Amniotic epithelial cell (primary cell): ENCODE measurements at regions not wholly inside any gene's neighbourhood (a gene's known extent, or its start where the extent isn't known, plus 50 kb on each side); places are given as distances from the start of the nearest gene placed in this dataset.
"Not testable (repeated sequence)": the region's sequence is repeated elsewhere in the genome, so short reads cannot be mapped to it uniquely, and the experiment has no call there.

Experiments
- DNase-seq: peaks from one replicate; pipeline ENCODE4 v3.0.0-alpha.2; 2010; ENCODE audit warnings: low read depth

- no peak for DNase-seq
Measured at GRCh38 chr6:170044836-170045562, 245.9 kb downstream of the DLL1 start.

DNA sequence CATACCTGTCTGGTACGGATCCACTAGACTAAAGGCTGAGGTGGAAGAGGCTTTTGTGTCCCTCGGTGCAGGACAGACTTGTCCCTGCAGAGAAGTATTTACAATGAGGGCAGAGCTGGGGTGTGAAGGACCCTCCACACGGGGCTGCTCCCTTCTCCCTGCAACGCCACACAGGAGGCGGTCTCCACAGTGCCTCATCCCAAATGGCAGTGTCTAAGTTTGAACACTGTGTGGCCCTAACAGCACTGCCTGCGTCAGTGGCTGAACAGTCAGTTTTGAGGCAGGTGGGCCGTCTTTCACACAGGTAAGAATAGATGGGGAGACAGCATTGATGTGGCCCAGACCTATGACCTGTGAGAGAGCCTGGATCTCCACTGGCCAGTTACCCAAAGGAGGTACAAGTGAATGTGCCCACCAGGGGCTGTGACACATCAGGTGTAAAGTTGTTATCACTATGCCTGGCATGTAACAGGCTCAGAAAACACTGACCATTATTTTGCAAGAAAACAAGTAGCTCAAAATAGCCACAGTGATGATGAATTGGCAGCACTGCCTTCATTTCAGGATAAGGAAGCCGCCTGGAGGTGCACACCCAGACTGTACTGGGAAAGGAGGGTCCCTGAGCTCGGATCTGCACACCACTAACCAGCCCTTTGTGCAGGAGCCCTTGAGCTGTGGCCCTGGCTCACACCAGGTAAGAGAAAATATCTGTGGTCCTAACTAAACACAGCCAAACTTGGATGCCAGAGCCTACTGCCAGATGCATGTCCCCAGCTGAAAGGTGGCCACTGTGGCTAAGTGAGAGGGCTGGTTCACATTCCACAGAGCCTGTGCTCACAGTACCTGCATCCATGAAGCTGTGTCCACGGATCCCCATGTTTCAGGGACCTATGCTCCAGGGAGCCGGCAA lies 246.7 kb downstream of the DLL1 start:
- no peak for DNase-seq

DNA sequence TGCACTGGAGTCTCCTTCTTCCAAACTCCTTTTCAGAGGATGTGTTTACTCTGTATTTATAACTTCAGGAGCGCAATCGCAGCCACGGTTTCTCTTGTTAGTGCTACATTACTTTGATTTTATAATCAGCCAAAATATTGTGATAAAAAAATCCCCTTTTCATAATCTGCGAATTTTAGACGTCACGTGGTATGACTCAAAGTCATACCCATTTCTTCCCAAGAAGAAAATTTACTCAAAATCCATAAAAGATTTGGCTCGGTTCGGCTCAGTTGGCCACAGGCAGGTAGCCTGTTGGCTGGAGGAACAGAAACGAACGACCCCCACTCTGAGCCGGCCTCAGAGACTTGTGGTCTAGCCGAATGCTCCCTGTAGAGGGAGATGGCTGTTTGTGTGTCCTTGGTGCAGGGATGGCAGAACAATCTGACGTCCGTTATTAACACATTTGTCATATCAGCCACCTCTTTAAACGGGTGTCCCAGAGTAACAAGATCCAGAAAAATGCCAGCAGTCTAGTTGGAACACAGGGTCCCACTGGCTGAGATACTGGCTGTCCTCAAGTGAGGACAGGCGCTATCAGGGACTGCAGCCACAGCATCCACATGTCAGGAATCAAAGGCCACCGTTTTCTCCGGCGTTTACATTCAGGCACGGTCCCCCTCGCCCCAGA lies 247.6 kb downstream of the DLL1 start:
- DNase-seq: no peak

DNA sequence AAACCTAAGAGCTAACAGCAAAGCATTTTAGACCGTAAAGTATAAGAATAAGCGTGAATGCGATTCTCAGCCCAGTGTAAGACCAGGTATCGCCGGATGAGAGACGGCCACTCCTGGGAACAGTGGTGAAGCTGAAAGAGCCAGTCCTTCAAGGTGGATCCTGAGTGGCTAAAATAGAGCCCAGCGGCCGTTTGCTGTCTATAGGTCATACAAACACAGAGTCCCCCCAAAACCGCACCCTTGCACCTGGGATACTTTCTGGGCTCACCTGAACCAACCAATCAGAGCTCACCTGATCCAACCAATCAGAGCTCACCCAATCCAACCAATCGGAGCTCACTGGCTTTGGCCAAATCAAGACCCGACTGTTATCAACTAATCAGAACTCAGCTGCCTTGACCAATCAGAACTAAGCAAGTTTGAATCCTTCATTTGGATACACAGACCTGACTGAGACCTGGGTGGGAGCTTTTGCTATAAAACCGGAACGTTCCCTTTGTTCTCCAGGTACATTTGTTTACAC lies 248.2 kb downstream of the DLL1 start:
- no peak for DNase-seq

DNA sequence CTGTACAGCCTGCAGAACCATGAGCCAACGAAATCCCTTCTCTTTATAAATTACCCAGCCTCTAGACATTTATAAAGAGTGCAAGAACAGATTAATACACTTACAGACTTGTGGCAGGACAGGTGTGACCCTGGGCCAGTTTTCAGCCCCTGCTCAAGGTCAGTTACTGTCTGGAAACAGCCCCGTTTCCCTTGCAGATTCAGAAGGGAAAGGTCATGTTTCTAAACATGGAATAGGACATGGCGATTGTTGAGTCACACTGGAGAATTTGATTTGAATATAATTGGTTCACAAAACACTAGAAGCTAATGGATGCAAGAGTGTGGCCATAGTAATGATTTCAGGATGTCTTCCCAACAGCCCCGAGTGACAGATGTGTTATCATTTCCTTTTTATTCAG lies 248.8 kb downstream of the DLL1 start:
- no peak for DNase-seq

GRCh38 chr6:170041526-170041925 lies 249.4 kb downstream of the DLL1 start:
- no peak for DNase-seq

GRCh38 chr6:170040906-170041305 lies 250.0 kb downstream of the DLL1 start:
- no peak for DNase-seq

- no peak for DNase-seq
Measured at GRCh38 chr6:170040115-170040500, 250.8 kb downstream of the DLL1 start.

GRCh38 chr6:170039156-170040114 lies 251.4 kb downstream of the DLL1 start:
- no peak for DNase-seq

- DNase-seq: no peak
Measured at GRCh38 chr6:170038708-170039107, 252.2 kb downstream of the DLL1 start.

GRCh38 chr6:170038251-170038650 lies 252.6 kb downstream of the DLL1 start:
- DNase-seq: no peak

GRCh38 chr6:170037541-170038250 lies 253.2 kb downstream of the DLL1 start:
- DNase-seq: no peak

- DNase-seq: no peak
Measured at GRCh38 chr6:170036916-170037315, 254.0 kb downstream of the DLL1 start.

DNA sequence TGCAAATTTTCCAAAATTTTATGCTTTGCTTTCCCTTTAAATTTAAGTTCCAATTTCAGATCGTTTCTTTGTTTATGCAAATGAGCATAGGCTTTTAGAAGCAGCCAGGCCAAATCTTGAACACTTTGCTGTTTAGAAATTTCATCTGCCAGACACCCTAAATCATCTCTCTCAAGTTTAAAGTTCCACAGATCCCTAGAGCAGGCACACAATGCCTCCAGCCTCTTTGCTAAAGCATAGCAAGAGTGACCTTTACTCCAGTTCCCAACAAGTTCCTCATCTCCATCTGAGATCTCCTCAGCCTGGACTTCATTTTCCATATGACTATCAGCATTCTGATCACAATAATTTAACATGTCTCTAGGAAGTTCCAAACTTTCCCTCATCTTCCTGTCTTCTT lies 254.5 kb downstream of the DLL1 start:
- not testable (repeated sequence) for DNase-seq

- DNase-seq: no peak
Measured at GRCh38 chr6:170035901-170036304, 255.0 kb downstream of the DLL1 start.

- no peak for DNase-seq
Measured at GRCh38 chr6:170035044-170035443, 255.8 kb downstream of the DLL1 start.

- DNase-seq: no peak
Measured at GRCh38 chr6:170034294-170034693, 256.6 kb downstream of the DLL1 start.

GRCh38 chr6:170033666-170034065 lies 257.2 kb downstream of the DLL1 start:
- DNase-seq: no peak

- no peak for DNase-seq
Measured at GRCh38 chr6:170032706-170033309, 258.1 kb downstream of the DLL1 start.

GRCh38 chr6:170032197-170032596 lies 258.7 kb downstream of the DLL1 start:
- DNase-seq: no peak
